ENCODE measurements at regions not wholly inside any gene's neighbourhood (a gene's known extent, or its start where the extent isn't known, plus 50 kb on each side); places are given as distances from the start of the nearest gene placed in this dataset.

GRCh38 chr4:4764558-4764905, 94.9 kb upstream of the MSX1 start:
- Histone ChIP-seq H3K9me3 (ENCODE audit: low read depth) (no peaks in the 10 kb centered on the region), H3K36me3 (no peaks in the 10 kb centered on the region), H3K27ac (no peak overlapping the region), H3K4me3 (no peak overlapping the region), H3K4me1 (ENCODE audit: low read depth) (peaks cover 10% of the 10 kb centered on the region), H3K27me3 (no peaks in the 10 kb centered on the region)
- no peak for TF ChIP-seq CTCF (IDR thresholded peaks at IDR 0.05; ENCODE audit: low read depth, low read length)
- no peak for DNase-seq (ENCODE audit: low read depth in 1 of 2, low spot score in 1 of 2)

DNA sequence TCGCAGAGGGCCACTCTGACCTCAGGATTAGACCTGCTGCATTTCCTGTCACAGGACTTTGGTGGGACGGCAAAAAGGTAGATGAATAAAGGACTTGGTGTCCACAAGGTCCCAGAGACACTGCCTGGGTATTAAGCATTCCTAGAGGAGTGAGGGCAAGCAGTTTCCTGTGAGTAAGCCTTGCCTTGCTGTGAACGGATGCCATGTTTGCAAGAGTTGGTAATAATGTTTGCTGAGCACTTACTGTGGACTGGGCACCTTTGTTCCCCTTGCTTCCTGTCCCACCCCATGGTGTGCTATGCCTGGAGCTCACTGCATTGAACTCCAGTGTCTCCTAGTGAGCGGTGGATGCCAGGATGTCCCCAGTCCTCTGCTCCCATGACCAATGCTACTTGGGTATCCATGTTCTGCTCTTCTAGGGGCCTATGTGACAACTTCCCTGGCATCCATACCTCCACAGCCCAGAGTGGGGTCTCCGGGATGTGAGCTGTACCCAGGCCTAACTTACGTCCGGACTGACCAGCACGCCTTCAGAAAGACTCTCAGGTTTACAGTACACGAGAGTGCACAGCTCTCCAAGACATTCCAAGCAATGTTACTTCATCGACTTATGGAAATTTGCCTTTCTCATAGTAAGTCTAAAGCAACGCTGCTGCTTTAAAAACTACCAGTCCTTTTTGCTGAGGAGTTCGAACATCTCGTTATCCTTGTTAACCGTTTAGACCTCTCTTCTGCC, 95.5 kb upstream of the MSX1 start:
- DNase-seq (ENCODE audit: low read depth in 1 of 2, low spot score in 1 of 2): peak in 1 of 2 donors; percentile 31
- no peak for TF ChIP-seq CTCF (IDR thresholded peaks at IDR 0.05; ENCODE audit: low read depth, low read length)
- H3K27me3 ChIP-seq: no peaks in the 10 kb centered on the region
- H3K36me3 ChIP-seq: no peaks in the 10 kb centered on the region
- H3K4me3 ChIP-seq: no peak overlapping the region
- no peak overlapping the region for H3K27ac ChIP-seq
- H3K4me1 ChIP-seq (ENCODE audit: low read depth): peaks cover 10% of the 10 kb centered on the region
- H3K9me3 ChIP-seq (ENCODE audit: low read depth): no peaks in the 10 kb centered on the region

- H3K27ac ChIP-seq: no peak overlapping the region
- no peaks in the 10 kb centered on the region for H3K27me3 ChIP-seq
- no peaks in the 10 kb centered on the region for H3K36me3 ChIP-seq
- no peak for TF ChIP-seq CTCF (IDR thresholded peaks at IDR 0.05; ENCODE audit: low read depth, low read length)
- peak; percentile 63 to 83 for DNase-seq (ENCODE audit: low read depth in 1 of 2, low spot score in 1 of 2)
- no peaks in the 10 kb centered on the region for H3K9me3 ChIP-seq (ENCODE audit: low read depth)
- H3K4me3 ChIP-seq: no peak overlapping the region
- peaks cover 10% of the 10 kb centered on the region for H3K4me1 ChIP-seq (ENCODE audit: low read depth)
These were observed 96.3 kb upstream of the MSX1 start for GRCh38 chr4:4762909-4763821.

- Histone ChIP-seq H3K4me1 (ENCODE audit: low read depth) (peaks cover 10% of the 10 kb centered on the region), H3K4me3 (no peak overlapping the region), H3K27me3 (no peaks in the 10 kb centered on the region), H3K36me3 (no peaks in the 10 kb centered on the region), H3K9me3 (ENCODE audit: low read depth) (no peaks in the 10 kb centered on the region), H3K27ac (no peak overlapping the region)
- no peak for DNase-seq (ENCODE audit: low read depth in 1 of 2, low spot score in 1 of 2)
- TF ChIP-seq CTCF (IDR thresholded peaks at IDR 0.05; ENCODE audit: low read depth, low read length): no peak
These were observed 97.2 kb upstream of the MSX1 start for GRCh38 chr4:4762300-4762699.

DNA sequence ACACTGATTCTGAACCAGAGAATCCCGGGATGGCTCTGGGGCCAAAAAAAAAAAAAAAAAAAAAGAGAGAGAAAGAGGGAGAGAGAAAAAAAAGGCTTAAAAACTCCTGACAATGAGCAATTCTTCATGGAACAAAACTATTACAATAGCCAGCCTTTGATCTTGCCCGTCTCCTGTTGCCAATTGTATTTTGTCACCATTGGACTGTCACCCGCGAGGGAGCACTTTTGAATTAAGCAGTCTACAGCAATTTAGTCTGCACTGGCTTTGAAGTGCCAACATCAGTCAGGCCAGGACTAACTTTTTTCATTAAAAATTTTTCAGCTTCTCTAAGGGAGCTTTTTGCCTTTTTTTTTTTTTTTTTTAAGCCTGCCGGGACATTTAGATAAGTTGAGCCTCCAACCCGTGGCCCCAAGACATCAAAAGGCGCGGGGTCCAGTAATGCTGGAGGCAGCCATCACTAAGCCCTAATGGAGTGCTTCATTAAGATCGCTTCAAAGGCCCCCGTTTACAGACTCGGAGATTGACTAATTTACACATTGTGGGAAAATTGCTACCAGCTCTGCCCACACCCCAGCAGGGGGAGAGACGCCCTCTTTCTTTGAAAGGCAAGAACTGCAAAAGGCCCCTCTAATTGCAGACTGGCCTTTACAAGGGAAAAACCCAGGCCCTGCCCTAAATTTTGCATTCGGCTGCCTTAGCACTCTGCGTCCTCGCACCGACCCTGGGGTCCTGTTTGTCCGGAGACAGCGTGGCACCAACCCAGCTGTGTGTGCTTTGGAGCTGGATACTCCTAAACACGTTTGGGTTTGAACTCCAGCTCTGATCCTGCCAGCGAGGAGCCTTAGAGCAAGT, 98.1 kb upstream of the MSX1 start:
- H3K4me3 ChIP-seq: no peak overlapping the region

More for the DNA sequence above, 98.1 kb upstream of the MSX1 start:
- no peaks in the 10 kb centered on the region for H3K9me3 ChIP-seq (ENCODE audit: low read depth)
- peaks cover 10% of the 10 kb centered on the region for H3K4me1 ChIP-seq (ENCODE audit: low read depth)
- peak; percentile 30 for TF ChIP-seq CTCF (IDR thresholded peaks at IDR 0.05; ENCODE audit: low read depth, low read length)
- peak; percentile 5 to 26 for DNase-seq (ENCODE audit: low read depth in 1 of 2, low spot score in 1 of 2)
- no peaks in the 10 kb centered on the region for H3K36me3 ChIP-seq
- no peaks in the 10 kb centered on the region for H3K27me3 ChIP-seq
- H3K27ac ChIP-seq: no peak overlapping the region
